B cell (primary cell): ENCODE measurements at regions not wholly inside any gene's neighbourhood (a gene's known extent, or its start where the extent isn't known, plus 50 kb on each side); places are given as distances from the start of the nearest gene placed in this dataset.

Source experiments
- ATAC-seq: fragments of 200-7000 bp; cut with Tn5 transposase; one replicate; pipeline ENCODE4 v1.10.0; 2021; ENCODE audit warnings: low read depth, mild to moderate bottlenecking, moderate number of reproducible peaks, moderate library complexity
- CTCF ChIA-PET: fragments of 350-600 bp; sonication (Branson Sonifier 250); formaldehyde crosslinking; loops from one replicate; lab custom pipeline; 2021; ENCODE audit warnings: antibody characterized with exemption, inconsistent platforms; lab: Charles Lee
- POLR2A ChIA-PET: fragments of 350-600 bp; sonication (Branson Sonifier 250); formaldehyde crosslinking; loops from one replicate; lab custom pipeline; 2021; ENCODE audit warnings: antibody characterized with exemption; lab: Charles Lee
- DNase-seq: peaks from one replicate; pipeline ENCODE4 v3.0.0; 2013
- H2AFZ ChIP-seq: 2 replicates; pipeline ENCODE4 v1.6.1; 2012; ENCODE audit warnings: mild to moderate bottlenecking, low read depth, low read length; ENCODE audit not compliant: insufficient read depth, poor library complexity, severe bottlenecking
- H3K27ac ChIP-seq, 2 donors: 1 replicate in 1 of 2; 2 replicates in 1 of 2; pipeline ENCODE4 v1.5.1; 2012 to 2013; ENCODE audit warnings: low read length in 2 of 2, mild to moderate bottlenecking in 2 of 2, moderate library complexity in 1 of 2
- H3K27me3 ChIP-seq, 4 experiments: fragments of 200-600 bp in 1 of 4; sonication (generic) in 1 of 4; replicated peaks in 1 of 4; 1 replicate in 2 of 4; 2 replicates in 2 of 4; pipeline versions ENCODE4 v1.6.1 to v1.7.0; 2013 to 2016; ENCODE audit warnings: low read length in 3 of 4, mild to moderate bottlenecking in 2 of 4, mixed read lengths in 1 of 4, moderate library complexity in 1 of 4; ENCODE audit not compliant: insufficient read depth in 4 of 4, control insufficient read depth in 3 of 4; ENCODE audit errors: control extremely low read depth in 1 of 4
- H3K36me3 ChIP-seq, 2 experiments: replicated peaks in 1 of 2; 1 replicate in 1 of 2; 2 replicates in 1 of 2; pipeline versions ENCODE4 v1.6.1 to v1.7.1; 2013; ENCODE audit warnings: low read length in 1 of 2; ENCODE audit not compliant: insufficient read depth in 2 of 2, control insufficient read depth in 1 of 2; ENCODE audit errors: control extremely low read depth in 1 of 2, extremely low read depth in 1 of 2
- H3K4me1 ChIP-seq, 2 donors: fragments of 200-600 bp in 1 of 2; sonication (generic) in 1 of 2; 1 replicate in 1 of 2; 2 replicates in 1 of 2; pipeline versions ENCODE4 v1.5.1 to v1.6.1; 2013 to 2017; ENCODE audit warnings: low read length in 2 of 2; ENCODE audit not compliant: control insufficient read depth in 2 of 2, insufficient read depth in 2 of 2
- H3K4me2 ChIP-seq: replicated peaks from 2 replicates; pipeline ENCODE3; 2012; ENCODE audit warnings: mild to moderate bottlenecking, low read depth, low read length; ENCODE audit not compliant: poor library complexity, severe bottlenecking
- H3K4me3 ChIP-seq, 5 experiments: fragments of 200-600 bp in 1 of 5; sonication (generic) in 1 of 5; 1 replicate in 3 of 5; 2 replicates in 2 of 5; pipeline versions ENCODE4 v1.5.1 to v1.7.0; 2011 to 2016; ENCODE audit warnings: low read length in 4 of 5, mild to moderate bottlenecking in 4 of 5, low read depth in 2 of 5, control low read depth in 1 of 5, moderate library complexity in 1 of 5; ENCODE audit not compliant: insufficient read depth in 1 of 5; ENCODE audit errors: control extremely low read depth in 1 of 5, extremely low read depth in 1 of 5
- H3K79me2 ChIP-seq: fragments of 200-600 bp; sonication (generic); one replicate; pipeline ENCODE4 v1.6.0; 2016; ENCODE audit warnings: low read length; ENCODE audit not compliant: control insufficient read depth, insufficient read depth
- H3K9ac ChIP-seq: fragments of 200-600 bp; sonication (generic); 2 replicates; pipeline ENCODE4 v1.6.1; 2017; ENCODE audit warnings: mild to moderate bottlenecking, low read length, moderate library complexity
- H3K9me3 ChIP-seq, 3 donors: one replicate each; pipeline versions ENCODE4 v1.6.1 to v1.7.1; 2013; ENCODE audit warnings: low read length in 2 of 3; ENCODE audit not compliant: control insufficient read depth in 2 of 3, insufficient read depth in 1 of 3; ENCODE audit errors: control extremely low read depth in 1 of 3
- H4K20me1 ChIP-seq: 2 replicates; pipeline ENCODE4 v1.6.0; 2012; ENCODE audit warnings: mild to moderate bottlenecking, low read length; ENCODE audit not compliant: insufficient read depth, control insufficient read depth, poor library complexity, severe bottlenecking
- H3K27ac Mint-ChIP-seq: one replicate; pipeline ENCODE4 v1.8.0; 2021; ENCODE audit warnings: mixed read lengths
- H3K27me3 Mint-ChIP-seq: one replicate; pipeline ENCODE4 v1.8.0; 2021; ENCODE audit warnings: mixed read lengths
- H3K4me1 Mint-ChIP-seq: one replicate; pipeline ENCODE4 v1.8.0; 2021; ENCODE audit warnings: mixed read lengths
- H3K4me3 Mint-ChIP-seq: one replicate; pipeline ENCODE4 v1.8.0; 2021; ENCODE audit warnings: mixed read lengths
- H3K9me3 Mint-ChIP-seq: one replicate; pipeline ENCODE4 v1.8.0; 2022; ENCODE audit warnings: mixed read lengths; ENCODE audit not compliant: insufficient read depth
- CTCF ChIP-seq: fragments of 200-600 bp; IDR thresholded peaks from one replicate; pipeline ENCODE4 v1.8.0; 2022; ENCODE audit warnings: antibody characterized with exemption, mild to moderate bottlenecking
- EZH2 ChIP-seq: IDR thresholded peaks from 2 replicates; pipeline ENCODE4 v1.6.1; 2012; ENCODE audit warnings: borderline replicate concordance, low read depth, mild to moderate bottlenecking, moderate library complexity, low read length; ENCODE audit not compliant: insufficient read depth, poor library complexity, severe bottlenecking
- WGBS: methylation state at CpG from one replicate; pipeline ENCODE4 v1.1.5; 2013; ENCODE audit warnings: missing lambda C conversion rate; ENCODE audit not compliant: insufficient coverage; 5-methylcytosine and 5-hydroxymethylcytosine counted together
- intact Hi-C: fragments of 100-400 bp; cut with micrococcal nuclease; formaldehyde crosslinking; loops from one replicate; pipeline ENCODE4 v1.10.0; 2022

GRCh38 chr6:53431704-53432103, 83.0 kb upstream of the ELOVL5 start:
- peaks cover 17% of the 10 kb centered on the region for H3K4me1 Mint-ChIP-seq
- Histone ChIP-seq H3K4me2 (no peak overlapping the region), H3K36me3 (no peaks in the 10 kb centered on the region), H3K4me3 (no peak overlapping the region), H4K20me1 (no peaks in the 10 kb centered on the region), H3K79me2 (no peaks in the 10 kb centered on the region), H3K4me1 (peaks cover 0 to 3% of the 10 kb centered on the region in 2 donors), H2AFZ (no peak overlapping the region), H3K27ac (no peak overlapping the region), H3K27me3 (no peaks in the 10 kb centered on the region), H3K9me3 (no peaks in the 10 kb centered on the region), H3K9ac (no peak overlapping the region)
- DNase-seq: no peak
- no peak overlapping the region for H3K27ac Mint-ChIP-seq
- WGBS: 72% methylated on average over 3 of the region's 4 CpGs
- no peaks in the 10 kb centered on the region for H3K27me3 Mint-ChIP-seq
- TF ChIP-seq EZH2 (no peak), CTCF (no peak)
- ChIA-PET CTCF (no interaction called here), POLR2A (no interaction called here)
- H3K9me3 Mint-ChIP-seq: no peaks in the 10 kb centered on the region
- intact Hi-C loops: no loop called here
- H3K4me3 Mint-ChIP-seq: no peak overlapping the region
- ATAC-seq: no peak

GRCh38 chr6:53429401-53429800, 80.7 kb upstream of the ELOVL5 start:
- H3K27me3 ChIP-seq: no peaks in the 10 kb centered on the region
- Mint-ChIP-seq H3K27ac (no peak overlapping the region), H3K27me3 (no peaks in the 10 kb centered on the region), H3K4me3 (no peak overlapping the region), H3K4me1 (peaks cover 29% of the 10 kb centered on the region), H3K9me3 (no peaks in the 10 kb centered on the region)
- intact Hi-C loops: loop anchor here (5.0 kb wide), 1 partner anchor 33 kb away; no protein-coding TSS in a partner anchor
- H4K20me1 ChIP-seq: no peaks in the 10 kb centered on the region
- no peak overlapping the region for H3K4me3 ChIP-seq
- POLR2A ChIA-PET: no interaction called here
- no peaks in the 10 kb centered on the region for H3K9me3 ChIP-seq
- H3K4me1 ChIP-seq: peaks cover 5 to 8% of the 10 kb centered on the region in 2 donors
- H3K36me3 ChIP-seq: no peaks in the 10 kb centered on the region
- TF ChIP-seq EZH2 (no peak), CTCF (no peak)
- ATAC-seq (no peak), DNase-seq (no peak)
- H2AFZ ChIP-seq: no peak overlapping the region
- H3K27ac ChIP-seq: no peak overlapping the region
- H3K9ac ChIP-seq: no peak overlapping the region
- H3K4me2 ChIP-seq: no peak overlapping the region
- CTCF ChIA-PET: interaction anchor here (1.0 to 1.8 kb wide), 2 partner anchors 135 to 257 kb away, joined by 3 to 8 read pairs; no protein-coding TSS in a partner anchor
- no peaks in the 10 kb centered on the region for H3K79me2 ChIP-seq
